Fibroblast of the aortic adventitia (primary cell): ENCODE measurements at regions not wholly inside any gene's neighbourhood (a gene's known extent, or its start where the extent isn't known, plus 50 kb on each side); places are given as distances from the start of the nearest gene placed in this dataset.
"Not testable (repeated sequence)": the region's sequence is repeated elsewhere in the genome, so short reads cannot be mapped to it uniquely, and the experiment has no call there.

Experiments
- DNase-seq: peaks from one replicate; pipeline ENCODE4 v3.0.0-alpha.2; 2010; ENCODE audit warnings: low read depth
- H3K4me3 ChIP-seq: 2 replicates; pipeline ENCODE4 v1.5.1; 2011; ENCODE audit warnings: low read depth, mild to moderate bottlenecking, control low read depth, low read length, moderate library complexity
- TF ChIP-seq, protein P1 (sequence below): IDR thresholded peaks from 2 replicates; pipeline ENCODE4 v1.5.1; 2011; ENCODE audit warnings: mild to moderate bottlenecking, low read length, control low read depth, inconsistent platforms; ENCODE audit not compliant: insufficient read depth

- DNase-seq, result no peak
- TF ChIP-seq, protein P1, sequence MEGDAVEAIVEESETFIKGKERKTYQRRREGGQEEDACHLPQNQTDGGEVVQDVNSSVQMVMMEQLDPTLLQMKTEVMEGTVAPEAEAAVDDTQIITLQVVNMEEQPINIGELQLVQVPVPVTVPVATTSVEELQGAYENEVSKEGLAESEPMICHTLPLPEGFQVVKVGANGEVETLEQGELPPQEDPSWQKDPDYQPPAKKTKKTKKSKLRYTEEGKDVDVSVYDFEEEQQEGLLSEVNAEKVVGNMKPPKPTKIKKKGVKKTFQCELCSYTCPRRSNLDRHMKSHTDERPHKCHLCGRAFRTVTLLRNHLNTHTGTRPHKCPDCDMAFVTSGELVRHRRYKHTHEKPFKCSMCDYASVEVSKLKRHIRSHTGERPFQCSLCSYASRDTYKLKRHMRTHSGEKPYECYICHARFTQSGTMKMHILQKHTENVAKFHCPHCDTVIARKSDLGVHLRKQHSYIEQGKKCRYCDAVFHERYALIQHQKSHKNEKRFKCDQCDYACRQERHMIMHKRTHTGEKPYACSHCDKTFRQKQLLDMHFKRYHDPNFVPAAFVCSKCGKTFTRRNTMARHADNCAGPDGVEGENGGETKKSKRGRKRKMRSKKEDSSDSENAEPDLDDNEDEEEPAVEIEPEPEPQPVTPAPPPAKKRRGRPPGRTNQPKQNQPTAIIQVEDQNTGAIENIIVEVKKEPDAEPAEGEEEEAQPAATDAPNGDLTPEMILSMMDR, result no peak
- no peak overlapping the region for H3K4me3 ChIP-seq
Observed at GRCh38 chr9:107772988-107773387, 283.4 kb upstream of the KLF4 start.

DNA sequence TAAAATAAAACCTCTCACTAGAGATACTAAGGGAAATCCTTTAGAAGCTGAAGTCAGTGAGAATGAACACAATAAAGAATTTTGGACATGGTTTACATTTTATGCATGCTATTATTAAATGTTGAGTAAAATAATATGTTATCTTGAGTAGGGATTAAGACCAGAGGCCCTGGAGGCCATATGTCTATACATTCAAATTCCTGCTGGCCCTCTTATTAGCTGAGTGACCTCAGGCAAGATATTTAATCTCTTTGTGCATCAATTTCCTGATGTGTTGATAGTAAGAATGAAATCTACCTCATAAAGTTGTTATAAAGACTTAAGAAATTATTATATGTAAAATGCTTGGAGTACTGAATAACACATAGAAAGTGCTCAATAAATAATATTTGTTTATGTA is 281.1 kb upstream of the KLF4 start:
- TF ChIP-seq, protein P1, result no peak
- DNase-seq, result no peak
- no peak overlapping the region for H3K4me3 ChIP-seq

DNA sequence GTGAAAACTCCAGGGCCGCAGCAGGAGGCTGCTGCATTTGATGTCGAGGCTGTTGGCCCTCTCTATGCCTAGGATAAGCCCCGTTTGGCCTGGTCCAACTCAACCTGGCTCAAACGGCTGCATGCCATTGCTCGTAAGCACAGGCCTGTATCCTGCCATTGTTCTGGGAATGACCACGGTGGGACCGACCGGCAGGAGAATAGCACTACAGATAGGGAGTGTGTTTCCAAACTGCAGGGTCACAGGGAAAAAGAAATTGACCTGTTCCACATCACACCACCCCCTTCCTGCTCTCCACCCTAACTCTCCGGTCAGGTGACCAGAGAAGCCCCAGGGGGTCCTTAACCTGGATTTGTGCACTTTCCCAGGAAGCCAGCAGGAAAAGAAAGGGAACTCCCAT is 278.7 kb upstream of the KLF4 start:
- TF ChIP-seq, protein P1, result no peak
- DNase-seq, result no peak
- no peak overlapping the region for H3K4me3 ChIP-seq

- TF ChIP-seq, protein P1, result no peak
- no peak overlapping the region for H3K4me3 ChIP-seq
- DNase-seq, result no peak
Observed at GRCh38 chr9:107767711-107768110, 278.1 kb upstream of the KLF4 start.

DNA sequence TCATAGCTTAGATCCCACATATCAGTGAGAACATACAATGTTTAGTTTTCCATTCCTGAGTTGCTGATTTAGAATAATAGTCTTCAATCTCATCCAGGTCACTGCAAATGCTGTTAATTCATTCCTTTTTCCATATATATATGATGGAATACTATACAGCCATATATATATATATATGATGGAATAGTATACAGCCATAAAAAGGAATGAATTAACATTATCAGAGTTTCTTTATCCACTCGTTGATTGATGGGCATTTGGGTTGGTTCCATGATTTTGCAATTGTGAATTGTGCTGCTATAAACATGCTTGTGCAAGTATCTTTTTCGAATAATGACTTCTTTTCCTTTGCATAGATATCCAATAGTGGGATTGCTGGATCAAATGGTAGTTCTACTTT is 273.9 kb upstream of the KLF4 start:
- not testable (repeated sequence) for DNase-seq, H3K4me3 ChIP-seq

- TF ChIP-seq, protein P1, result no peak
Observed at GRCh38 chr9:107761307-107761706, 271.7 kb upstream of the KLF4 start.

GRCh38 chr9:107760469-107761242 is 271.1 kb upstream of the KLF4 start:
- no peak for DNase-seq
- no peak overlapping the region for H3K4me3 ChIP-seq
- TF ChIP-seq, protein P1, result no peak

More at GRCh38 chr9:107761307-107761706, 271.7 kb upstream of the KLF4 start:
- H3K4me3 ChIP-seq, result no peak overlapping the region
- no peak for DNase-seq
